HG02588 (cell line): ENCODE measurements at regions not wholly inside any gene's neighbourhood (a gene's known extent, or its start where the extent isn't known, plus 50 kb on each side); places are given as distances from the start of the nearest gene placed in this dataset.
A peak's percentile ranks its signal among the peaks of the same experiment; 100 is the strongest.
"Not testable (repeated sequence)": the region's sequence is repeated elsewhere in the genome, so short reads cannot be mapped to it uniquely, and the experiment has no call there.

ENCODE experiments used
- ATAC-seq: cut with Tn5 transposase; IDR thresholded peaks from one replicate; pipeline ENCODE4 v1.9.1; 2021; ENCODE audit warnings: mild to moderate bottlenecking, moderate library complexity; ENCODE audit not compliant: unreplicated experiment

- no peak for ATAC-seq
These were observed 60.3 kb downstream of the EOMES start for GRCh38 chr3:27661797-27662196.

DNA sequence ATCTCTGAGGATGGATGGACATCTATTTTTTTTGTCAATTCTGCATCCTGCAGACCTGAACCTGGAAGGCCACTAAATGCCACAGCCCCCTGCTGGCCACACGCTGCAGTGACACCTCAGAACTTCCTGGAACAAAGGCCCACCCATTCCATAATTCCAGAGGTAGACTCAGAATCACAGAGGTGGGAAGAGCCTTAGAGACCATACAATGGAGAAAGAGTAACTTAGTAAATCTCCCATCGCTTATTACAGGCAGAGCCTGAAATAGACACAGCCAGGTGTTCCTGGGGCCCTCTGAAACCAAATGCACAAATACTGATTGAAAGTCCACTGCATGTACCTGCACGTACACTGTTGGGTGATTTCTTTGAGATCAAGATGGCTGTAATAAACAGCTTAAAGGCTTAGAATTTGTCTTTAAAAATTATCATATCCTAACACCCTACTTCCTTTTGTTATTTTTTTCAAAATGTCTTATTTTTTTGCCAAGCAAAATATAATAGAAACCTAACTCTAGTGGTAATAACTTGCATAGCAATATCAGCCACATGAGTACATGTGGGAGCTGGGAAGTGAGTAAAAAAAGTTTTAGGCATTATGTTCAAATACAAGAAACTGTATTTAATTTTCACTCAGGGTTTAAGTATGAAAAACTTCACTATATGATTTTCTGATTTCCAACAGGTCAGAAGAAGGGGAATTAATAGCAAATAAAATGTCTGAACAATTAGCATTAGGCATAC, 62.7 kb downstream of the EOMES start:
- ATAC-seq = peak; percentile 71

- ATAC-seq = no peak
These were observed 63.4 kb downstream of the EOMES start for GRCh38 chr3:27658741-27659140.

- ATAC-seq = no peak
These were observed 64.3 kb downstream of the EOMES start for GRCh38 chr3:27657871-27658270.

DNA sequence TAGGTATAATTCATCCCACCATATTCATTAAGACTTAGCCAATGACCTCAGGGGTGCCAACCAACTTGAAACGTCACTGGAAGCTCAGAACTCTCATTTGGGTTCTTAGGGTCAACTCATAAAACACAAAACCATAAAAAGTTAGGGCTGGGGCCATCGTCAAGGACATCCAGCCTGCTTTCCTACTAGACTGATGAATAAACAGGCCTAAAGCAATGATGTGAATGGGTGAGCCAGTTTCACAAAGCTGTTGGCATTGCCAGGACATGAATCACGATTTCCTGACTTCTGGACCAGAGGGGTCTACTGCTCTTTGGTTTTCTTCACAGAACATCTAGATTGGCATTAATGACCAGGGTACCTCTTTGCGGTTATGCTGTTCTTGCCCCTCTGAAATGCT, 64.7 kb downstream of the EOMES start:
- ATAC-seq = no peak

DNA sequence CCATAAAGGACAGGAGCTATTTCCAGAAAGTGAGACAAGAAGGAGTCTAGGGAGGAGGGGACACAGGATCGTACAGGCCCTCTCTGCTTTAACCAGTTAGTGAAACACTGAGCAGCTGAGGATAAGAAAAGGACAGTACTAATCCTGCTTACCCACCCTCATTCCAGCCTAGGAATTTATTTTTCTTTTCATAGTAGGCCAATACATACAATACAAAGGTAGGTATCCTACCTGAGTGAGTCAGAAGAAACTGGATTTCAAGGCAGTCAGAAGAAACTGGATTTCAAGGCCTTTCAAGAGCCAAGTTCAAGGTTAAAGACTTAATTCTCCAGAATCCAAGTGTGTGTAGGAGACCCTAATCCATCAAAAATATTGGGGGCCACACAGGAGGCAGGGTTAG, 65.3 kb downstream of the EOMES start:
- ATAC-seq = no peak

GRCh38 chr3:27655547-27655946, 66.6 kb downstream of the EOMES start:
- ATAC-seq = no peak

DNA sequence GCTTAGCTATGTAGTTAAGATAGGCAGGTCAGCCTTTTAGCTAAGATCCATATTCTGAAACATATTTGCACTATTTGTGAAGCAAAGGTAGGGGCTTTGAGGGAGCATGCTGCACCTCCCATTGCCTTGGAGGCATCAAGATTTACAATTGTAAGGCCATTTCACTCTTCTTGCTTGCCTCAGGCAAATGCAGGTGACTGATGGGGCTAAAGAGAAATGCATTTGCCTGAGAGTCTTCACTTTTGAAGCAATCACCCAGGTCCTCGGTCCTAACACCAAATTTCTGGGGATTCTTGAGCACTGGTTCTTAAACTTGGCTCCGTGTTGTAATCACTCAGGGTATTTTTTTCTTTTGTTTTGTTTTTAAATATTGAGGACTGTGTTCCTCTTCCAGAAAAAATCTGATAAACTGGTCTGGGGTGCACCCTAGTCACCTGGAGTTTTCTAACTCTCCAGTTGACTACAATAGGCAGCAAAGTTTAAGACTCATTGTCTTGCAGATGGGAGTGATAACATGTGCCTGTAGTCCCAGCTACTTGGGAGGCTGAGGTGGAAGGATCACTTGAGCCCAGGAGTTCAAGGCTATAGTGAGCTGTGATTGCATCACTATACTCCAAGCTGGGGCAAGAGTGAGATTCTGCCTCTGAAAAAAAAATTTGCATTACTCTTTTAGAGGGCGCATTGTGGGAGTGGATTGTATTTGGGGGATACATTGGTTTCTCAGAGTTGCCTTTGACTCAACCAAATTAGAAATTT, 68.1 kb downstream of the EOMES start:
- ATAC-seq = no peak

DNA sequence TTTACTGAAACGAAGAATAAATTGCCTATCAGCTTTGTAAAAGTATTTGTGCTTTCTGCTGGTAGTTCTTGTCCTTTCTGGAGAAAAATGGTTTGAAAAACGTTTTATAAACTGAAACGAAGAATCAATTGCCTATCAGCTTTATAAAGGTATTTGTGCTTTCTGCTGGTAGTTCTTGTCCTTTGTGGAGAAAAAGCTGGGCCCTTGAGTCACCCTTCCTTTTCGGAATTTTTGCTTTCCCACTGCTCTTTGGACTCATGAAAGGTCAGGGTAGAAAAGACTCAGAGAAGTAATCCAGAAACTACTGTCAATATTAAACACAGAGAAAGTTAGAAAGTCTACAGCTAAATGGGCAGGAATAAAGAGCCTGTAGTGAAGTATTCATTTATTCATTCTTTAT, 72.8 kb downstream of the EOMES start:
- ATAC-seq = no peak

GRCh38 chr3:27646896-27647295, 75.2 kb downstream of the EOMES start:
- ATAC-seq = no peak

- no peak for ATAC-seq
These were observed 77.2 kb downstream of the EOMES start for GRCh38 chr3:27644941-27645340.

DNA sequence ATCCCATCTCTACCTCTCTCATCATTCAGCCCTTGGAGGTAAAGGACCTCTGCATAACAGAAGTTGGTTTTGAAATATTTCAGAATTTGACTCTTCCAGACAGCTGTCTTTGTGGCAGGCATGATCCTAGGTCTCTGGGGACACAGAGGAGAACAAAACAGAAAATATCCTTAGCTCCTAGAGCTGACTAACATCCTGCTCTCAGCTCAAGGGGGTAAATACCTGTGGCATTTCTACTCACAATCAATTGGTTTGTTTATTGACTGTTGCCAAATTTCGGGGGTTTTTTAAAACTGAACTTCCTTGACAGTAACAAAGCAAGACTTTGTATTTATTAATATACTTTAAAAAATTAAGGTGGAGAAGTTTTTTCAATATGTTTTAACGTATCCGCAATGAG, 78.8 kb downstream of the EOMES start:
- ATAC-seq = no peak

GRCh38 chr3:27642796-27643195, 79.3 kb downstream of the EOMES start:
- ATAC-seq = no peak

DNA sequence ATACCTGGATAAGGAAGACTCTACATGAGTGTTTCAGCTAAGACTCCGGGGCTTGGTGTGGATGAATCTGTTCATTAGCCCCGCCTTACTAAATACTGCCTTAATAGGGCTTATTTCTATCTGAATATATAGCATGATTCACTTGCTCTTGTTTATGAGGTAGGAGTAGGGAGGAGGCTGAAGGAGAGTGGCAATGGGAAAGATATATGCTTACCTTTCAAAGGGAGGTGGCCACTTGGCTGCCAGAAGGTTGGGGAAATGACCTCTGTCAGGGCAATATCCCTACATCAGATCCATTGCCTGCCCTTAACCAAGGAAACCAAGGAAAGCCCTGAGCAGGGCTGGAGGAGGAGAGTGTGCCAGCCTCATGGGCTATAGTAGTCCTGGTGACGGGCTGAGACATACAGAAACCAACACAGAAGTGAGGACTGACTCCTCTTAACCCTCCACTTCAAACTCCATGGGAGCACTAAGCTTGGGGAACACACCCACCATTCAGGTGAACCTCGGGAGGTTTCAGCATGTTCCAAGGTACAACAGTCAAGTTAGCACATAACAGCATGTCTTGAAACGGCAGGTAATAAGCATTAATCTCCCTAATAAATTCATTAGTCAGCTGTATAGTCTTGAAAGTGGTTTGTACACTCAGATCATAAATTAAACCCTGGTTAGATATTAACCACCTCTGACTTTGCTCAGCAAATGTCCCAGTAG, 80.1 kb downstream of the EOMES start:
- no peak for ATAC-seq

GRCh38 chr3:27641271-27641800, 80.8 kb downstream of the EOMES start:
- ATAC-seq = no peak

GRCh38 chr3:27639271-27639670, 82.9 kb downstream of the EOMES start:
- no peak for ATAC-seq

DNA sequence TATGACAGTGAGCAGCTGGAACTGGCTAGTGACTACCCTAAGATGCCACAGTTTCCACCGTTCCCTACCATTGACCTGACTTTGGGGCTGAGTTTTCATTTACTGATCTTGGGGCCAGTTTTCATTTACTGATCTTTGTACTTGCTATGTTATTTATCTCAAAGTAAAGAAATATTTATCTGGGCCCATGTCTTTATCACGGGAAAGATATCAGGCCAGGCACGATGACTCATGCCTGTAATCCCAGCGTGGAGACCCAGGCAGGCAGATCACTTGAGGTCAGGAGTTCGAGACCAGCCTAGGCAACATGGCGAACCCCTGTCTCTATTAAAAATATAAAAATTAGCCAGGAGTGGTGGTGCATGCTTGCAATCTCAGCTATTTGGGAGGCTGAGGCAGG, 83.5 kb downstream of the EOMES start:
- no peak for ATAC-seq

DNA sequence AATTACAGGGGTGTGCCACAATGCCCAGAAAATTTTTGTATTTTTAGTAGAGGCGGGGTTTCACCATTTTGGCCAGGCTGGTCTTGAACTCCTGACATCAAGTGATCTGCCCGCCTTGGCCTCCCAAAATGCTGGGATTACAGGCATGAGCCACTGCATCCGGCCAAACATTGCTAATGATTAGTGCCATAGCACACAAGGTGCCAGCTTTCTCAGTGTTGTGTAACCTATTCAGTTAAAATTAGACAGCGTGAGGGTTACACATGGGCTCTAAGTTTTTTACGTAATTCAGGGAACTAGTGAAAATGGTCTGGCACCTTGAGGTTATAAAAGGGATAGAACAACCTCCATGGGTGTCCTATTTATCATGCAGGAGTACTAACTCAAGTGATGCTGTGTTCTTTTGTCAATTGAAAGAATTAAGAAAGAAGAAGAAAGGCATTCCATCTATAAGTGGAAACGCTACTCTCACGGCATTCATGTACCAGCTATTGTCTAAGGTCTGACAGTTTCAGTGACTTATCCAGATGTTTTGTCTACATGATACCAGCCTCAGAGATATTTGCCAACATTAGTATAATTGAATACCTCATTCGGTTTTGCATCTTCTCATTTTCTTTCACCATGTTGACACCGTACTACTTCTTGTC, 84.7 kb downstream of the EOMES start:
- no peak for ATAC-seq

GRCh38 chr3:27635006-27635405, 87.1 kb downstream of the EOMES start:
- not testable (repeated sequence) for ATAC-seq

DNA sequence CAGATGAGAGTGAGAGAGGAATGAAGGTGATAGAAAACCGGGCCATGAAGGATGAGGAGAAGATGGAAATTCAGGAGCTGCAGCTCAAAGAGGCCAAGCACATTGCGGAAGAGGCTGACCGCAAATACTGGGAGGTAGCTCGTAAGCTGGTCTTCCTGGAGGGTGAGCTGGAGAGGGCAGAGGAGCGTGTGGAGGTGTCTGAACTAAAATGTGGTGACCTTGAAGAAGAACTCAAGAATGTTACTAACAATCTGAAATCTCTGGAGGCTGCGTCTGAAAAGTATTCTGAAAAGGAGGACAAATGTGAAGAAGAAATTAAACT, 88.9 kb downstream of the EOMES start:
- peak; percentile 31 for ATAC-seq
